B cell (primary cell): ENCODE measurements at regions not wholly inside any gene's neighbourhood (a gene's known extent, or its start where the extent isn't known, plus 50 kb on each side); places are given as distances from the start of the nearest gene placed in this dataset.

Experiments used
- ATAC-seq: fragments of 200-7000 bp; cut with Tn5 transposase; one replicate; pipeline ENCODE4 v1.10.0; 2021; ENCODE audit warnings: low read depth, mild to moderate bottlenecking, moderate number of reproducible peaks, moderate library complexity
- CTCF ChIA-PET: fragments of 350-600 bp; sonication (Branson Sonifier 250); formaldehyde crosslinking; loops from one replicate; lab custom pipeline; 2021; ENCODE audit warnings: antibody characterized with exemption, inconsistent platforms; lab: Charles Lee
- POLR2A ChIA-PET: fragments of 350-600 bp; sonication (Branson Sonifier 250); formaldehyde crosslinking; loops from one replicate; lab custom pipeline; 2021; ENCODE audit warnings: antibody characterized with exemption; lab: Charles Lee
- DNase-seq: peaks from one replicate; pipeline ENCODE4 v3.0.0; 2013
- H2AFZ ChIP-seq: 2 replicates; pipeline ENCODE4 v1.6.1; 2012; ENCODE audit warnings: mild to moderate bottlenecking, low read depth, low read length; ENCODE audit not compliant: insufficient read depth, poor library complexity, severe bottlenecking
- H3K27ac ChIP-seq, 2 donors: 1 replicate in 1 of 2; 2 replicates in 1 of 2; pipeline ENCODE4 v1.5.1; 2012 to 2013; ENCODE audit warnings: low read length in 2 of 2, mild to moderate bottlenecking in 2 of 2, moderate library complexity in 1 of 2
- H3K27me3 ChIP-seq, 4 experiments: fragments of 200-600 bp in 1 of 4; sonication (generic) in 1 of 4; replicated peaks in 1 of 4; 1 replicate in 2 of 4; 2 replicates in 2 of 4; pipeline versions ENCODE4 v1.6.1 to v1.7.0; 2013 to 2016; ENCODE audit warnings: low read length in 3 of 4, mild to moderate bottlenecking in 2 of 4, mixed read lengths in 1 of 4, moderate library complexity in 1 of 4; ENCODE audit not compliant: insufficient read depth in 4 of 4, control insufficient read depth in 3 of 4; ENCODE audit errors: control extremely low read depth in 1 of 4
- H3K36me3 ChIP-seq, 2 experiments: replicated peaks in 1 of 2; 1 replicate in 1 of 2; 2 replicates in 1 of 2; pipeline versions ENCODE4 v1.6.1 to v1.7.1; 2013; ENCODE audit warnings: low read length in 1 of 2; ENCODE audit not compliant: insufficient read depth in 2 of 2, control insufficient read depth in 1 of 2; ENCODE audit errors: control extremely low read depth in 1 of 2, extremely low read depth in 1 of 2
- H3K4me1 ChIP-seq, 2 donors: fragments of 200-600 bp in 1 of 2; sonication (generic) in 1 of 2; 1 replicate in 1 of 2; 2 replicates in 1 of 2; pipeline versions ENCODE4 v1.5.1 to v1.6.1; 2013 to 2017; ENCODE audit warnings: low read length in 2 of 2; ENCODE audit not compliant: control insufficient read depth in 2 of 2, insufficient read depth in 2 of 2
- H3K4me2 ChIP-seq: replicated peaks from 2 replicates; pipeline ENCODE3; 2012; ENCODE audit warnings: mild to moderate bottlenecking, low read depth, low read length; ENCODE audit not compliant: poor library complexity, severe bottlenecking
- H3K4me3 ChIP-seq, 5 experiments: fragments of 200-600 bp in 1 of 5; sonication (generic) in 1 of 5; 1 replicate in 3 of 5; 2 replicates in 2 of 5; pipeline versions ENCODE4 v1.5.1 to v1.7.0; 2011 to 2016; ENCODE audit warnings: low read length in 4 of 5, mild to moderate bottlenecking in 4 of 5, low read depth in 2 of 5, control low read depth in 1 of 5, moderate library complexity in 1 of 5; ENCODE audit not compliant: insufficient read depth in 1 of 5; ENCODE audit errors: control extremely low read depth in 1 of 5, extremely low read depth in 1 of 5
- H3K79me2 ChIP-seq: fragments of 200-600 bp; sonication (generic); one replicate; pipeline ENCODE4 v1.6.0; 2016; ENCODE audit warnings: low read length; ENCODE audit not compliant: control insufficient read depth, insufficient read depth
- H3K9ac ChIP-seq: fragments of 200-600 bp; sonication (generic); 2 replicates; pipeline ENCODE4 v1.6.1; 2017; ENCODE audit warnings: mild to moderate bottlenecking, low read length, moderate library complexity
- H3K9me3 ChIP-seq, 3 donors: one replicate each; pipeline versions ENCODE4 v1.6.1 to v1.7.1; 2013; ENCODE audit warnings: low read length in 2 of 3; ENCODE audit not compliant: control insufficient read depth in 2 of 3, insufficient read depth in 1 of 3; ENCODE audit errors: control extremely low read depth in 1 of 3
- H4K20me1 ChIP-seq: 2 replicates; pipeline ENCODE4 v1.6.0; 2012; ENCODE audit warnings: mild to moderate bottlenecking, low read length; ENCODE audit not compliant: insufficient read depth, control insufficient read depth, poor library complexity, severe bottlenecking
- H3K27ac Mint-ChIP-seq: one replicate; pipeline ENCODE4 v1.8.0; 2021; ENCODE audit warnings: mixed read lengths
- H3K27me3 Mint-ChIP-seq: one replicate; pipeline ENCODE4 v1.8.0; 2021; ENCODE audit warnings: mixed read lengths
- H3K4me1 Mint-ChIP-seq: one replicate; pipeline ENCODE4 v1.8.0; 2021; ENCODE audit warnings: mixed read lengths
- H3K4me3 Mint-ChIP-seq: one replicate; pipeline ENCODE4 v1.8.0; 2021; ENCODE audit warnings: mixed read lengths
- H3K9me3 Mint-ChIP-seq: one replicate; pipeline ENCODE4 v1.8.0; 2022; ENCODE audit warnings: mixed read lengths; ENCODE audit not compliant: insufficient read depth
- EZH2 ChIP-seq: IDR thresholded peaks from 2 replicates; pipeline ENCODE4 v1.6.1; 2012; ENCODE audit warnings: borderline replicate concordance, low read depth, mild to moderate bottlenecking, moderate library complexity, low read length; ENCODE audit not compliant: insufficient read depth, poor library complexity, severe bottlenecking
- WGBS: methylation state at CpG from one replicate; pipeline ENCODE4 v1.1.5; 2013; ENCODE audit warnings: missing lambda C conversion rate; ENCODE audit not compliant: insufficient coverage; 5-methylcytosine and 5-hydroxymethylcytosine counted together
- intact Hi-C: fragments of 100-400 bp; cut with micrococcal nuclease; formaldehyde crosslinking; loops from one replicate; pipeline ENCODE4 v1.10.0; 2022
- TF ChIP-seq, protein P1 (sequence below): fragments of 200-600 bp; IDR thresholded peaks from one replicate; pipeline ENCODE4 v1.8.0; 2022; ENCODE audit warnings: antibody characterized with exemption, mild to moderate bottlenecking

DNA sequence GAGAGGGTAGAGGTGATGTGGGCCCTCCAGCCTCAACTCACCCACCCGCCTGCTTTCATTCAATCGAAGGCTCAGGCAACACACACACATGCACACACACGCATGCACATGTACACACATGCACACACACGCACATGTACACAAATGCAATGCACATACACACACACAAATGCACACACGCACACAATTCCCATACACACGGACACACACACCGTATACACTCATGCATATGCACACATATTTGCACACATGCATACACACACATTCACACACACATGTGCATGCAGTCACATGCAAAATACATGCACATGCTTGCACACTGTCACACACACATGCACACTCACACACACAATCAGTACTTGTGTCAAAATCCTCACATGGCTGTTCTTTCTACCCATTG, 55.9 kb upstream of the SPACA7 start:
- Histone ChIP-seq H2AFZ (no peak overlapping the region), H4K20me1 (no peaks in the 10 kb centered on the region), H3K36me3 (no peaks in the 10 kb centered on the region), H3K4me2 (no peak overlapping the region), H3K4me3 (no peak overlapping the region), H3K79me2 (no peaks in the 10 kb centered on the region), H3K9me3 (peaks cover 0 to 10% (median 0%) of the 10 kb centered on the region in 3 donors), H3K4me1 (no peaks in the 10 kb centered on the region), H3K27me3 (no peaks in the 10 kb centered on the region), H3K9ac (no peak overlapping the region), H3K27ac (no peak overlapping the region)
- ATAC-seq (no peak), DNase-seq (no peak)
- H3K4me3 Mint-ChIP-seq, result no peak overlapping the region
- H3K27me3 Mint-ChIP-seq, result peaks cover 4% of the 10 kb centered on the region
- POLR2A ChIA-PET, result no interaction called here
- H3K9me3 Mint-ChIP-seq, result peaks cover 3% of the 10 kb centered on the region
- TF ChIP-seq, protein P1, sequence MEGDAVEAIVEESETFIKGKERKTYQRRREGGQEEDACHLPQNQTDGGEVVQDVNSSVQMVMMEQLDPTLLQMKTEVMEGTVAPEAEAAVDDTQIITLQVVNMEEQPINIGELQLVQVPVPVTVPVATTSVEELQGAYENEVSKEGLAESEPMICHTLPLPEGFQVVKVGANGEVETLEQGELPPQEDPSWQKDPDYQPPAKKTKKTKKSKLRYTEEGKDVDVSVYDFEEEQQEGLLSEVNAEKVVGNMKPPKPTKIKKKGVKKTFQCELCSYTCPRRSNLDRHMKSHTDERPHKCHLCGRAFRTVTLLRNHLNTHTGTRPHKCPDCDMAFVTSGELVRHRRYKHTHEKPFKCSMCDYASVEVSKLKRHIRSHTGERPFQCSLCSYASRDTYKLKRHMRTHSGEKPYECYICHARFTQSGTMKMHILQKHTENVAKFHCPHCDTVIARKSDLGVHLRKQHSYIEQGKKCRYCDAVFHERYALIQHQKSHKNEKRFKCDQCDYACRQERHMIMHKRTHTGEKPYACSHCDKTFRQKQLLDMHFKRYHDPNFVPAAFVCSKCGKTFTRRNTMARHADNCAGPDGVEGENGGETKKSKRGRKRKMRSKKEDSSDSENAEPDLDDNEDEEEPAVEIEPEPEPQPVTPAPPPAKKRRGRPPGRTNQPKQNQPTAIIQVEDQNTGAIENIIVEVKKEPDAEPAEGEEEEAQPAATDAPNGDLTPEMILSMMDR, result no peak
- no peak for TF ChIP-seq EZH2
- WGBS, result 91% methylated on average over 5 of the region's 7 CpGs
- no peak overlapping the region for H3K27ac Mint-ChIP-seq
- intact Hi-C loops, result no loop called here
- H3K4me1 Mint-ChIP-seq, result no peaks in the 10 kb centered on the region
- CTCF ChIA-PET, result no interaction called here

DNA sequence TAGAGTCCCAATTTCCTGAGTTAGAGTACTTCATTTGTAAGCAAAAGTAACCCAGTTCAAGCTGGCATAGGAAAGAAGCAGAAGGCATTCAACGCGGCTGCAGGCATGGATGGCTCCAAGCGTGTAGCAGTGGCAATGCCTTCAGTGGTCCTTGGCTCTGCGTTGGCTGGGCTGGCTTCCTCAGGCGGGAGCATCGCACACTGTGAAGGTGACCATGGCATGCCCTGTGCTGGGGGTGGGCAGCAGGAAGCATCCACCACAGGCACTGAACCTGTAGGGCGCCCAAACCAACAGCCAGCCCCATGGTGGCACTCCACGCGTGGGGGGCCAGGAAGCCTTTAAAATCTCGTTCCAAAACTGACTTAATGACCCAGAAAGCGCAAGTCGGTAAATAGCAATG, 53.6 kb upstream of the SPACA7 start:
- no peaks in the 10 kb centered on the region for H3K4me1 Mint-ChIP-seq
- H3K4me2 ChIP-seq, result no peak overlapping the region
- no peaks in the 10 kb centered on the region for H3K9me3 Mint-ChIP-seq
- H4K20me1 ChIP-seq, result no peaks in the 10 kb centered on the region
- no peak overlapping the region for H3K27ac ChIP-seq
- WGBS, result 93% methylated on average over 12 of the region's 12 CpGs
- no peak overlapping the region for H3K4me3 ChIP-seq
- H3K27me3 Mint-ChIP-seq, result peaks cover 5% of the 10 kb centered on the region
- POLR2A ChIA-PET, result no interaction called here
- ATAC-seq (no peak), DNase-seq (no peak)
- no peaks in the 10 kb centered on the region for H3K4me1 ChIP-seq
- intact Hi-C loops, result no loop called here
- H3K27ac Mint-ChIP-seq, result no peak overlapping the region
- no peaks in the 10 kb centered on the region for H3K79me2 ChIP-seq
- TF ChIP-seq, protein P1, result no peak
- no peak for TF ChIP-seq EZH2
- no peak overlapping the region for H2AFZ ChIP-seq
- H3K27me3 ChIP-seq, result no peaks in the 10 kb centered on the region
- H3K36me3 ChIP-seq, result no peaks in the 10 kb centered on the region
- H3K9me3 ChIP-seq, result peaks cover 0 to 20% (median 0%) of the 10 kb centered on the region in 3 donors
- no peak overlapping the region for H3K4me3 Mint-ChIP-seq
- no peak overlapping the region for H3K9ac ChIP-seq
- CTCF ChIA-PET, result no interaction called here
